PC-9 (cell line): ENCODE measurements at regions not wholly inside any gene's neighbourhood (a gene's known extent, or its start where the extent isn't known, plus 50 kb on each side); places are given as distances from the start of the nearest gene placed in this dataset.

Experiments
- BruUV-seq: library from RNA; stranded (reverse); fragments of 400-500 nt; replicated peaks from 2 replicates; lab custom pipeline; 2021; lab: Mats Ljungman, UMichigan
- CTCF ChIA-PET: fragments of 300-600 bp; sonication (Branson Sonifier 250); formaldehyde crosslinking; loops from one replicate; lab custom pipeline; 2022; ENCODE audit warnings: antibody characterized with exemption; lab: Charles Lee
- POLR2A ChIA-PET: fragments of 300-600 bp; sonication (Branson Sonifier 250); formaldehyde crosslinking; loops from one replicate; lab custom pipeline; 2022; ENCODE audit warnings: antibody characterized with exemption; ENCODE audit not compliant: unreplicated experiment; lab: Charles Lee
- DNase-seq, 2 experiments: peaks; one replicate each; pipeline versions ENCODE4 v3.0.0 to v3.0.0-alpha.2; 2015 to 2022; ENCODE audit warnings: mixed read lengths in 1 of 2
- H2AFZ ChIP-seq: fragments of 200-600 bp; sonication (generic); 2 replicates; pipeline ENCODE4 v1.8.1; 2017; ENCODE audit warnings: antibody characterized with exemption
- H3F3A ChIP-seq: fragments of 200-600 bp; sonication (generic); 2 replicates; pipeline ENCODE4 v1.8.1; 2017; ENCODE audit warnings: antibody characterized with exemption, mild to moderate bottlenecking, low read depth; ENCODE audit not compliant: insufficient read depth
- H3K27ac ChIP-seq: fragments of 200-600 bp; sonication (generic); 2 replicates; pipeline ENCODE4 v1.6.1; 2016; ENCODE audit warnings: mixed run types
- H3K27me3 ChIP-seq: fragments of 200-600 bp; sonication (generic); 2 replicates; pipeline ENCODE4 v1.6.1; 2016; ENCODE audit warnings: low read depth, mixed run types; ENCODE audit not compliant: insufficient read depth
- H3K36me3 ChIP-seq: fragments of 200-600 bp; sonication (generic); 2 replicates; pipeline ENCODE4 v1.6.1; 2016; ENCODE audit warnings: low read depth, mixed run types
- H3K4me1 ChIP-seq: fragments of 200-600 bp; sonication (generic); replicated peaks from 2 replicates; pipeline ENCODE4 v1.6.1; 2016; ENCODE audit warnings: mixed run types; ENCODE audit not compliant: insufficient read depth
- H3K4me2 ChIP-seq: fragments of 200-600 bp; sonication (generic); 2 replicates; pipeline ENCODE4 v1.6.1; 2017; ENCODE audit warnings: mixed run types
- H3K4me3 ChIP-seq: fragments of 200-600 bp; sonication (generic); 2 replicates; pipeline ENCODE4 v1.6.1; 2016; ENCODE audit warnings: mixed run types
- H3K79me2 ChIP-seq: fragments of 200-600 bp; sonication (generic); 2 replicates; pipeline ENCODE4 v1.6.1; 2017; ENCODE audit warnings: low read depth, mixed run types
- H3K9me2 ChIP-seq: fragments of 200-600 bp; sonication (generic); 2 replicates; pipeline ENCODE4 v1.8.1; 2017; ENCODE audit warnings: mild to moderate bottlenecking; ENCODE audit not compliant: insufficient read depth
- H3K9me3 ChIP-seq: fragments of 200-600 bp; sonication (generic); 2 replicates; pipeline ENCODE4 v1.8.1; 2016; ENCODE audit warnings: low read depth; ENCODE audit not compliant: insufficient read depth
- H4K20me1 ChIP-seq: fragments of 200-600 bp; sonication (generic); 2 replicates; pipeline ENCODE4 v1.8.1; 2017; ENCODE audit not compliant: insufficient read depth
- CTCF ChIP-seq: fragments of 200-600 bp; sonication (generic); conservative IDR thresholded peaks from 2 replicates; pipeline ENCODE4 v1.6.1; 2017; ENCODE audit warnings: mixed run types, antibody characterized with exemption, mild to moderate bottlenecking, moderate library complexity
- EZH2 ChIP-seq: fragments of 200-600 bp; sonication (generic); IDR thresholded peaks from 2 replicates; pipeline ENCODE4 v1.8.0; 2017; ENCODE audit warnings: antibody characterized with exemption, low read depth
- intact Hi-C: fragments of 100-400 bp; cut with micrococcal nuclease; formaldehyde crosslinking; loops from one replicate; pipeline ENCODE4 v1.10.0; 2022; ENCODE audit not compliant: unreplicated experiment

DNA sequence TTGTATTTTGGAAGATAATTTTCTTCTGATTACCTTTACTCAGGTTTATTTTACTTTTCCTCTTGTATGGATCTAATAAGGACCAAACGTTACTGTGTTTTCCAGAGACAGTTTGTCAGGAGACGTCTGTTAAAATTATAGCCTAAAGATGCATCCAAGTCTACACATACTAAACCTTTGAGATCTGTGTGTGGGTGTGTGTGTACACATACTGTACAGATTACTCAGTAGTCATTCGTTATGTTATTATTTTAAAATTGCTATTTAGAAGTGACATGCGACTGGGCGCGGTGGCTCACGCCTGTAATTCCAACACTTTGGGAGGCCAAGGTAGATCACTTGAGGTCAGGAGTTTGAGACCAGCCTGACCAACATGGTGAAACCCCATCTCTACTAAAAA, 51.6 kb upstream of the CNTLN start:
- ChIA-PET CTCF (no interaction called here), POLR2A (no interaction called here)
- DNase-seq, result no peak
- Histone ChIP-seq H3K27ac (no peak overlapping the region), H3K9me3 (no peaks in the 10 kb centered on the region), H2AFZ (no peak overlapping the region), H3K27me3 (no peaks in the 10 kb centered on the region), H3F3A (no peaks in the 10 kb centered on the region), H3K4me2 (no peak overlapping the region), H3K4me1 (no peaks in the 10 kb centered on the region), H3K4me3 (no peak overlapping the region), H3K79me2 (no peaks in the 10 kb centered on the region), H3K36me3 (no peaks in the 10 kb centered on the region), H4K20me1 (no peaks in the 10 kb centered on the region), H3K9me2 (no peaks in the 10 kb centered on the region)
- TF ChIP-seq EZH2 (no peak), CTCF (no peak)
- BruUV-seq, result no TSS peak
- intact Hi-C loops, result no loop called here

GRCh38 chr9:17082343-17083064, 52.3 kb upstream of the CNTLN start:
- no peak overlapping the region for H2AFZ ChIP-seq

DNA sequence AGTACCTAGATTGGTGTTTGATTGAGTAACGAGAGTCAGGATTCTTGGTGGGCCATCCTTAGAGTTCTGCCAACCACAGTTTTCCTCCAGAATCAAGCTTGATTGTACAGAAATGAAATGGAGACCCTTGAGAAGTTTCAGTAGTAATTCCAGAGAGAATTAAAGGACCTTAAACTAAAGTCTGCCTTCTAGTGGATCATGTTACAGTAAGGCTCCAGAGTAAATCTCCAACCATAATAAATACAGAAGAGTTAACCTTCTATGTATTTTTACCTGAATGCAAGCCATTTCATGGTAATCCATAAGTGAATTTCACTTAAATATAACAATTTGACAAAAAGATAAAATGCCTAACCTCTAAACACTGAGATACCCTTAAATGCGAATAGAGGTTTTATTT, 53.0 kb upstream of the CNTLN start:
- no peak for DNase-seq
- H3K4me3 ChIP-seq, result no peak overlapping the region
- H3K27me3 ChIP-seq, result no peaks in the 10 kb centered on the region
- H3K9me2 ChIP-seq, result no peaks in the 10 kb centered on the region
- ChIA-PET POLR2A (no interaction called here), CTCF (no interaction called here)
- no peak overlapping the region for H2AFZ ChIP-seq
- no peak overlapping the region for H3K4me2 ChIP-seq
- no peaks in the 10 kb centered on the region for H3K36me3 ChIP-seq
- no peaks in the 10 kb centered on the region for H3F3A ChIP-seq
- H3K4me1 ChIP-seq, result no peaks in the 10 kb centered on the region
- H3K27ac ChIP-seq, result no peak overlapping the region
- H3K79me2 ChIP-seq, result no peaks in the 10 kb centered on the region
- no TSS peak for BruUV-seq
- no peaks in the 10 kb centered on the region for H3K9me3 ChIP-seq
- no peak for TF ChIP-seq EZH2
- no peak for TF ChIP-seq CTCF
- intact Hi-C loops, result no loop called here
- H4K20me1 ChIP-seq, result no peaks in the 10 kb centered on the region

More at GRCh38 chr9:17082343-17083064, 52.3 kb upstream of the CNTLN start:
- Histone ChIP-seq H4K20me1 (no peaks in the 10 kb centered on the region), H3F3A (no peaks in the 10 kb centered on the region), H3K4me1 (no peaks in the 10 kb centered on the region), H3K4me3 (no peak overlapping the region), H3K9me2 (no peaks in the 10 kb centered on the region), H3K27me3 (no peaks in the 10 kb centered on the region), H3K79me2 (no peaks in the 10 kb centered on the region), H3K9me3 (no peaks in the 10 kb centered on the region), H3K36me3 (no peaks in the 10 kb centered on the region), H3K4me2 (no peak overlapping the region), H3K27ac (no peak overlapping the region)
- no TSS peak for BruUV-seq
- intact Hi-C loops, result no loop called here
- DNase-seq, result no peak
- TF ChIP-seq EZH2 (no peak), CTCF (no peak)
- CTCF ChIA-PET, result no interaction called here
- POLR2A ChIA-PET, result no interaction called here
